T-cell (primary cell): ENCODE measurements at regions not wholly inside any gene's neighbourhood (a gene's known extent, or its start where the extent isn't known, plus 50 kb on each side); places are given as distances from the start of the nearest gene placed in this dataset.

Source experiments
- ATAC-seq, 4 experiments: fragments of 200-7000 bp in 3 of 4; fragments of 150-1000 bp in 1 of 4; cut with Tn5 transposase; replicated peaks in 1 of 4; 1 replicate in 3 of 4; 2 replicates in 1 of 4; pipeline ENCODE4 v1.10.0; 2021; ENCODE audit warnings: moderate library complexity in 3 of 4, mild to moderate bottlenecking in 2 of 4, moderate number of reproducible peaks in 1 of 4
- CTCF ChIA-PET, 2 donors: fragments of 300-600 bp; sonication (Branson Sonifier 250); formaldehyde crosslinking; loops; one replicate each; lab custom pipeline; 2022; ENCODE audit warnings: antibody characterized with exemption in 2 of 2; lab: Charles Lee
- POLR2A ChIA-PET, 2 donors: fragments of 300-600 bp; sonication (Branson Sonifier 250); formaldehyde crosslinking; loops; one replicate each; lab custom pipeline; 2022; ENCODE audit warnings: antibody characterized with exemption in 2 of 2; lab: Charles Lee
- DNase-seq, 35 experiments: peaks; one replicate each; pipeline versions ENCODE4 v3.0.0 to v3.0.0-alpha.2; 2013 to 2023
- H3K27ac ChIP-seq: one replicate; pipeline ENCODE4 v1.5.1; 2013; ENCODE audit warnings: low read length
- H3K27me3 ChIP-seq, 2 experiments: replicated peaks in 1 of 2; 1 replicate in 1 of 2; 2 replicates in 1 of 2; pipeline versions ENCODE4 v1.6.1 to v1.7.0; 2013; ENCODE audit warnings: low read length in 1 of 2, mixed read lengths in 1 of 2; ENCODE audit not compliant: control insufficient read depth in 2 of 2, insufficient read depth in 2 of 2; ENCODE audit errors: extremely low read depth in 1 of 2
- H3K36me3 ChIP-seq, 2 donors: 1 replicate in 1 of 2; 2 replicates in 1 of 2; pipeline versions ENCODE4 v1.6.1 to v1.7.0; 2013; ENCODE audit warnings: low read length in 1 of 2; ENCODE audit not compliant: control insufficient read depth in 2 of 2, insufficient read depth in 1 of 2; ENCODE audit errors: extremely low read depth in 1 of 2
- H3K4me1 ChIP-seq, 2 experiments: 1 replicate in 1 of 2; 2 replicates in 1 of 2; pipeline versions ENCODE4 v1.6.1 to v1.7.0; 2013; ENCODE audit warnings: low read length in 2 of 2, mixed read lengths in 1 of 2; ENCODE audit not compliant: insufficient read depth in 2 of 2, control insufficient read depth in 1 of 2; ENCODE audit errors: extremely low read depth in 1 of 2
- H3K4me3 ChIP-seq, 2 donors: 1 replicate in 1 of 2; 2 replicates in 1 of 2; pipeline versions ENCODE4 v1.5.1 to v1.7.0; 2013; ENCODE audit warnings: mild to moderate bottlenecking in 2 of 2, low read length in 1 of 2, moderate library complexity in 1 of 2; ENCODE audit not compliant: control insufficient read depth in 1 of 2; ENCODE audit errors: extremely low read depth in 1 of 2
- H3K9me3 ChIP-seq: 2 replicates; pipeline ENCODE4 v1.7.0; 2013
- H3K27ac Mint-ChIP-seq, 2 donors: one replicate each; pipeline ENCODE4 v1.8.0; 2020 to 2021; ENCODE audit warnings: mild to moderate bottlenecking in 2 of 2, mixed read lengths in 2 of 2
- H3K27me3 Mint-ChIP-seq, 2 donors: one replicate each; pipeline ENCODE4 v1.8.0; 2021 to 2022; ENCODE audit warnings: mixed read lengths in 2 of 2
- H3K36me3 Mint-ChIP-seq: one replicate; pipeline ENCODE4 v1.8.0; 2021; ENCODE audit warnings: mixed read lengths
- H3K4me1 Mint-ChIP-seq, 3 donors: one replicate each; pipeline ENCODE4 v1.8.0; 2020 to 2022; ENCODE audit warnings: mixed read lengths in 3 of 3, mild to moderate bottlenecking in 1 of 3
- H3K4me3 Mint-ChIP-seq, 3 donors: one replicate each; pipeline ENCODE4 v1.8.0; 2020 to 2022; ENCODE audit warnings: mild to moderate bottlenecking in 3 of 3, mixed read lengths in 3 of 3, moderate library complexity in 3 of 3
- H3K9me3 Mint-ChIP-seq, 3 donors: one replicate each; pipeline ENCODE4 v1.8.0; 2020 to 2022; ENCODE audit warnings: mixed read lengths in 3 of 3
- WGBS: methylation state at CpG from one replicate; pipeline ENCODE4 v1.1.5; 2013; ENCODE audit warnings: missing lambda C conversion rate; ENCODE audit not compliant: insufficient coverage; 5-methylcytosine and 5-hydroxymethylcytosine counted together

DNA sequence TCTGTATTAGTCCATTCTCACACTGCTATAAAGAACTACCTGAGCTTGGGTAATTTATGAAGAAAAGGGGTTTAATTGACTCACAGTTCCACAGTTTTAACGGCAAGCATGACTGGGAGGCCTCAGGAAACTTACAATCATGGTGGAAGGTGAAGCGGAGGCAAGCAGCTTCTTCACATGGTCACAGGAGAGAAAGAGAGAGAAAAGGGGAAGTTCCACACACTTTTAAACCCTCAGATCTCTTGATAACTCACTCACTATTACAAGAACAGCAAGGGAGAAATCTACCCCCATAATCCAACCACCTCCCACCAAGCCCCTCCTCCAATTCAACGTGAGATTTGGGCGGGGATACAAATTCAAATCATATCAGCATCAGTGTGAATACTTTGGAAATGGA, 133.4 kb upstream of the SLC30A5 start:
- ChIA-PET CTCF (no interaction called here), POLR2A (no interaction called here)
- no peak for DNase-seq
- WGBS, result 80% methylated on average over 2 of the region's 4 CpGs
- Histone ChIP-seq H3K36me3 (no peaks in the 10 kb centered on the region), H3K27me3 (peaks cover 0 to 3% of the 10 kb centered on the region in 2 experiments), H3K9me3 (no peaks in the 10 kb centered on the region), H3K4me3 (no peak overlapping the region), H3K4me1 (no peaks in the 10 kb centered on the region), H3K27ac (no peak overlapping the region)
- ATAC-seq, result no peak
- Mint-ChIP-seq H3K27me3 (no peaks in the 10 kb centered on the region), H3K36me3 (no peaks in the 10 kb centered on the region), H3K4me3 (no peak overlapping the region), H3K4me1 (no peaks in the 10 kb centered on the region), H3K9me3 (no peaks in the 10 kb centered on the region), H3K27ac (no peak overlapping the region)

DNA sequence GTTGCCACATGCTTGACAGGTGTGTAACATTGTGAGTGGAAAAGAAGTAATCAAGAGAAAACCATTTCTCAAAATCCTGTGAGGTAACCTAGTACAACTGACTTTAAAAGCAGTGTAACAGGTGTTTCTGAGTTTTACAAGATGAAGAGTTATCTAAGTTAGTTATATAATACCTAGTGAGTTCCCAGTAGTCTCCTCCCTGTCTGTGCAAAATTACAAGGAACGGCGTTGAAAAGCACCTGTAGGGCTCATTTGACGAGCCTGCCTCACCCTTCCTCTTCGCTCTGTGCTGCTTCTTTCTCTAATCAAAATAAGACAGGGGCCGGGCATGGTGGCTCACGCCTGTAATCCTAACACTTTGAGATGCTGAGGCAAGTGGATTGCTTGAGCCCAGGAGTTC, 132.9 kb upstream of the SLC30A5 start:
- no peak overlapping the region for H3K4me3 Mint-ChIP-seq
- Histone ChIP-seq H3K4me1 (no peaks in the 10 kb centered on the region), H3K36me3 (no peaks in the 10 kb centered on the region), H3K27ac (no peak overlapping the region), H3K9me3 (no peaks in the 10 kb centered on the region), H3K27me3 (peaks cover 0 to 3% of the 10 kb centered on the region in 2 experiments), H3K4me3 (no peak overlapping the region)
- H3K9me3 Mint-ChIP-seq, result no peaks in the 10 kb centered on the region
- ATAC-seq (no peak), DNase-seq (no peak)
- CTCF ChIA-PET, result no interaction called here
- 100% methylated on average over 1 of the region's 6 CpGs for WGBS
- H3K27ac Mint-ChIP-seq, result no peak overlapping the region
- POLR2A ChIA-PET, result no interaction called here
- no peaks in the 10 kb centered on the region for H3K4me1 Mint-ChIP-seq
- H3K36me3 Mint-ChIP-seq, result no peaks in the 10 kb centered on the region
- no peaks in the 10 kb centered on the region for H3K27me3 Mint-ChIP-seq

DNA sequence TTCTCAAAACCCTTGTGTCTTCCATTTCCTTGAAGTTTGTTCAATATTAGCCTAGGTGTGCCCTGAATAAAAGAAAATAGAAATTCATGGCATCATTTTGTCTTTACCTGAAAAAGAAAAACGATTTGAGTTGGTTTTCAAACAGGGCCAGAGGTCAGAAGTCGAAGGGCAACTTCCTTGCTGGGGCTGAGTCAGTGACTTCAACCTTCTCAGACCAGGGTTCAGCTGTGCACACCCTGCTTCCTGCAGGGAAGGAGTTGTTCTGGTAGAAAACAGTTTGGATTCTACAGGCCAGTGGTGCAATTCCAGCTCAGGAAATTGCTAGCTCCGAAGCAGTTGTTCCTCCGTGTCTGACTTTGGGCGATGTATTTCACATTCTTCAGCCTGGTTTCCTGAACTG, 132.1 kb upstream of the SLC30A5 start:
- H3K9me3 Mint-ChIP-seq, result no peaks in the 10 kb centered on the region
- no peaks in the 10 kb centered on the region for H3K36me3 Mint-ChIP-seq
- POLR2A ChIA-PET, result no interaction called here

DNA sequence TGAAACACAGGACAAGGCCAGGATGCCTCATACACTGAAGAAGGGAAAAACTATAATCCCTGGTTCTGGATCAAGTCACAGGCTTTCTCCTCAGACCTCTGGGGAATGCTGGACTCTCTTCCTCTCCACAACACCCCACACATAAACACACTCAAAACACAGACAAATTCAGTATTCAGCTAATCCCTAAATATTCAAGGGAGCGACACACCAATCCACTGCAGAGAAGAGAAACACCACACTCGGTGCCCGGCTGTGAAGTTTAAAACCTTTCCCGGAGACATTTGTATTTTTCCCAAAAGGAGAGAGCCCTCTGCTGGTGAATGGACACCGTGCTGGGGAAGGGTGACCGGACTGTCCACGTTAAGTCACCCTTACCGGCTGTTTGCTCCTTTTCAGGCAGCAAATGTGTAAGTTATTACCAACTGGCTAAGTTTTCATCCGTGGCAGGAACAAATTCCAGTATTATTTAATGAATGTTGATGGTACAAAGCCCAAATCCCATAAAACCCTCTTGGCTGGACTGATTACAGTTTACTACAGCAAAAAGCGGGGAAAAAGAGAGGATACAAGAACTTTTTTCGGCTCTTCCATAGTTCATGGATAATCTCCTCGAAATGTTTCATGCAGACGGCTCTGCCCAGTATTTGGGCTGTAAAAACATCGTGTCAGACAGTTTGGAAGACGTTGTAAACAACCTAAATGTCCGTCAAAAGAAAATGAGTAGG, 130.9 kb upstream of the SLC30A5 start:
- no peak overlapping the region for H3K4me3 Mint-ChIP-seq
- Histone ChIP-seq H3K36me3 (no peaks in the 10 kb centered on the region), H3K4me3 (no peak overlapping the region), H3K9me3 (no peaks in the 10 kb centered on the region), H3K27ac (no peak overlapping the region), H3K4me1 (no peaks in the 10 kb centered on the region), H3K27me3 (peaks cover 0 to 3% of the 10 kb centered on the region in 2 experiments)
- H3K27me3 Mint-ChIP-seq, result no peaks in the 10 kb centered on the region
- ATAC-seq (no peak), DNase-seq (peak in 1 of 35 experiments; percentile 7)
- no peaks in the 10 kb centered on the region for H3K9me3 Mint-ChIP-seq
- H3K4me1 Mint-ChIP-seq, result no peaks in the 10 kb centered on the region
- no peaks in the 10 kb centered on the region for H3K36me3 Mint-ChIP-seq
- ChIA-PET POLR2A (no interaction called here), CTCF (no interaction called here)
- H3K27ac Mint-ChIP-seq, result no peak overlapping the region
- 65% methylated on average over 11 of the region's 16 CpGs for WGBS

More for the DNA sequence above, 132.1 kb upstream of the SLC30A5 start:
- CTCF ChIA-PET, result no interaction called here
- no peaks in the 10 kb centered on the region for H3K9me3 ChIP-seq
- H3K4me3 ChIP-seq, result no peak overlapping the region
- H3K27me3 ChIP-seq, result peaks cover 0 to 3% of the 10 kb centered on the region in 2 experiments
- H3K27ac ChIP-seq, result no peak overlapping the region
- H3K4me3 Mint-ChIP-seq, result no peak overlapping the region
- ATAC-seq (no peak), DNase-seq (no peak)
- H3K27me3 Mint-ChIP-seq, result no peaks in the 10 kb centered on the region
- 73% methylated on average over 4 of the region's 5 CpGs for WGBS
- no peaks in the 10 kb centered on the region for H3K4me1 Mint-ChIP-seq
- H3K36me3 ChIP-seq, result no peaks in the 10 kb centered on the region
- no peaks in the 10 kb centered on the region for H3K4me1 ChIP-seq
- H3K27ac Mint-ChIP-seq, result no peak overlapping the region

- no peaks in the 10 kb centered on the region for H3K9me3 ChIP-seq
- H3K4me1 Mint-ChIP-seq, result no peaks in the 10 kb centered on the region
- no peak overlapping the region for H3K4me3 ChIP-seq
- H3K27ac ChIP-seq, result no peak overlapping the region
- H3K36me3 Mint-ChIP-seq, result no peaks in the 10 kb centered on the region
- H3K27ac Mint-ChIP-seq, result no peak overlapping the region
- ATAC-seq, result no peak
- WGBS, result 74% methylated on average over 3 of the region's 3 CpGs
- H3K4me3 Mint-ChIP-seq, result no peak overlapping the region
- no peak for DNase-seq
- no peaks in the 10 kb centered on the region for H3K36me3 ChIP-seq
- ChIA-PET CTCF (no interaction called here), POLR2A (no interaction called here)
- peaks cover 3 to 5% of the 10 kb centered on the region in 2 donors for H3K27me3 Mint-ChIP-seq
- no peaks in the 10 kb centered on the region for H3K4me1 ChIP-seq
- peaks cover 0 to 9% of the 10 kb centered on the region in 2 experiments for H3K27me3 ChIP-seq
- H3K9me3 Mint-ChIP-seq, result no peaks in the 10 kb centered on the region
These were observed 129.1 kb upstream of the SLC30A5 start for GRCh38 chr5:68964679-68965078.

- Mint-ChIP-seq H3K27me3 (peaks cover 9 to 14% of the 10 kb centered on the region in 2 donors), H3K4me1 (no peaks in the 10 kb centered on the region), H3K9me3 (no peaks in the 10 kb centered on the region), H3K27ac (no peak overlapping the region), H3K36me3 (no peaks in the 10 kb centered on the region), H3K4me3 (no peak overlapping the region)
- DNase-seq, result no peak
- H3K4me3 ChIP-seq, result no peak overlapping the region
- no peaks in the 10 kb centered on the region for H3K9me3 ChIP-seq
- POLR2A ChIA-PET, result no interaction called here
- no peaks in the 10 kb centered on the region for H3K4me1 ChIP-seq
- peaks cover 0 to 16% of the 10 kb centered on the region in 2 experiments for H3K27me3 ChIP-seq
- ATAC-seq, result no peak
- CTCF ChIA-PET, result no interaction called here
- no peaks in the 10 kb centered on the region for H3K36me3 ChIP-seq
- 93% methylated on average over 3 of the region's 3 CpGs for WGBS
- H3K27ac ChIP-seq, result no peak overlapping the region
These were observed 127.9 kb upstream of the SLC30A5 start for GRCh38 chr5:68965926-68966325.
